Ishikawa (cell line): ENCODE measurements at regions not wholly inside any gene's neighbourhood (a gene's known extent, or its start where the extent isn't known, plus 50 kb on each side); places are given as distances from the start of the nearest gene placed in this dataset.

Experiments used
- CEBPB ChIP-seq: IDR thresholded peaks from 2 replicates; pipeline ENCODE4 v1.6.1; 2012
- CREB1 ChIP-seq: IDR thresholded peaks from 2 replicates; pipeline ENCODE4 v1.6.1; 2012; ENCODE audit warnings: low read depth
- EGR1 ChIP-seq: IDR thresholded peaks from 2 replicates; pipeline ENCODE4 v1.6.1; 2012
- EP300 ChIP-seq: IDR thresholded peaks from 2 replicates; pipeline ENCODE4 v1.6.1; 2012; ENCODE audit warnings: borderline replicate concordance
- FOXM1 ChIP-seq: IDR thresholded peaks from 2 replicates; pipeline ENCODE4 v1.6.1; 2012; ENCODE audit warnings: low read depth, borderline replicate concordance
- MAX ChIP-seq: IDR thresholded peaks from 2 replicates; pipeline ENCODE4 v1.6.1; 2012
- NFIC ChIP-seq: IDR thresholded peaks from 2 replicates; pipeline ENCODE4 v1.6.1; 2012
- RAD21 ChIP-seq: IDR thresholded peaks from 2 replicates; pipeline ENCODE4 v1.6.1; 2012; ENCODE audit warnings: low read depth
- REST ChIP-seq: IDR thresholded peaks from 2 replicates; pipeline ENCODE4 v1.6.1; 2012; ENCODE audit warnings: low read depth, mild to moderate bottlenecking
- TAF1 ChIP-seq: IDR thresholded peaks from 2 replicates; pipeline ENCODE4 v1.6.1; 2012; ENCODE audit warnings: low read depth, mild to moderate bottlenecking
- TCF12 ChIP-seq: IDR thresholded peaks from 2 replicates; pipeline ENCODE4 v1.6.1; 2012; ENCODE audit warnings: low read depth
- TEAD4 ChIP-seq: IDR thresholded peaks from 2 replicates; pipeline ENCODE4 v1.6.1; 2012
- USF1 ChIP-seq: IDR thresholded peaks from 2 replicates; pipeline ENCODE4 v1.6.1; 2012
- YY1 ChIP-seq: IDR thresholded peaks from 2 replicates; pipeline ENCODE4 v1.6.1; 2012; ENCODE audit warnings: low read depth
- ZBTB7A ChIP-seq: IDR thresholded peaks from 2 replicates; pipeline ENCODE4 v1.6.1; 2012; ENCODE audit warnings: low read depth

DNA sequence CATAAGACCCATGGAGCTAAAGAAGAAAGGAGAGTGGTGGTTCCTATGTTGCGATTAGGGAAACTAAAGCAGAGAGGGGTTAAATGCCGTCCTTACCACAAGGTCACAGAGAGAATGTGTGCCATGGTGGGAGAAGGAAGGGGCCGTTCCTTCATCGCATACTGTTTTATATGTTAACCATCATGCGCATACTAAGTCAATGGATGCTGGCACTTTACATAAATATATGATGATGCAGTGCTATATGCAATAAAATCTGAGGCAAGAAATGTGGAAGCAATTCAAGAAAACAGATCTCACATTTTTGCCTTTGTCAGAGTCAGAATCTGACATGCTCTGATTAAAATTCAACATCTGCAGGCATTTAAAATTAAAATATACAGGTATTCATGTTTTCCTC lies 168.1 kb downstream of the BMP4 start:
- TF ChIP-seq MAX (no peak), USF1 (no peak), TEAD4 (no peak), RAD21 (no peak), EP300 (no peak), TCF12 (no peak), CREB1 (no peak), CEBPB (no peak), TAF1 (no peak), EGR1 (no peak), YY1 (no peak), ZBTB7A (no peak), NFIC (no peak), REST (no peak), FOXM1 (no peak)

- TF ChIP-seq RAD21 (no peak), REST (no peak), CREB1 (no peak), MAX (no peak), ZBTB7A (no peak), TCF12 (no peak), USF1 (no peak), EP300 (no peak), TEAD4 (no peak), FOXM1 (no peak), TAF1 (no peak), EGR1 (no peak), YY1 (no peak), NFIC (no peak), CEBPB (no peak)
Measured at GRCh38 chr14:53786045-53786444, 170.6 kb downstream of the BMP4 start.

- TF ChIP-seq TAF1, result no peak
- TF ChIP-seq NFIC, result no peak
- no peak for TF ChIP-seq EP300
- no peak for TF ChIP-seq MAX
- TF ChIP-seq TEAD4, result no peak
- TF ChIP-seq TCF12, result no peak
- TF ChIP-seq ZBTB7A, result no peak
- no peak for TF ChIP-seq CREB1
Measured at GRCh38 chr14:53784688-53785087, 171.9 kb downstream of the BMP4 start.

- TF ChIP-seq TEAD4 (no peak), MAX (no peak), RAD21 (no peak), TCF12 (no peak), USF1 (no peak), EP300 (no peak), EGR1 (no peak), NFIC (no peak), YY1 (no peak), REST (no peak), CEBPB (no peak), CREB1 (no peak), FOXM1 (no peak), ZBTB7A (no peak), TAF1 (no peak)
Measured at GRCh38 chr14:53783256-53783655, 173.4 kb downstream of the BMP4 start.
